ENCODE measurements at regions not wholly inside any gene's neighbourhood (a gene's known extent, or its start where the extent isn't known, plus 50 kb on each side); places are given as distances from the start of the nearest gene placed in this dataset.

DNA sequence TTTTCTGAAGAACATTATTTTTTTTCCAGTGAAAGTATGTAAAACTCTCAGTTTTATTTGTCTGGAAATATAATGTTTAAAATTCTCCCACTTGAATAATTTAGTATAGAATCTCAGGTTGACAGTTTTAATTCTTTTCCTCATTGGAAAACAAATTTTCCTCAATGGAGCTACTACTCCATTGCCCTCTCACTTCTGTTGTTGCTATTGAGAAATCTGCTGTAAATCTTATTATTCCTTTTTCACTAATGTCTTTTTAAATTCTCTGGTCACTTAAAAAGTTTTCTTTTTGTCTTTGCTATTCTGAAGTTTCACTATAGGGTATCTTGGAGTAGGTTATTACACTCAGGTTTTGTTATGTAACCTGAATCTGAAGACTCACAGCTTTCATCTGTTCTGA is 216.1 kb upstream of the PMFBP1 start:
- H3K27me3 Mint-ChIP-seq (ENCODE audit: low read depth in 3 of 3), result peaks cover 0 to 1% (median 0%) of the 10 kb centered on the region in 3 donors
- intact Hi-C loops (cut with micrococcal nuclease), result no loop called here

DNA sequence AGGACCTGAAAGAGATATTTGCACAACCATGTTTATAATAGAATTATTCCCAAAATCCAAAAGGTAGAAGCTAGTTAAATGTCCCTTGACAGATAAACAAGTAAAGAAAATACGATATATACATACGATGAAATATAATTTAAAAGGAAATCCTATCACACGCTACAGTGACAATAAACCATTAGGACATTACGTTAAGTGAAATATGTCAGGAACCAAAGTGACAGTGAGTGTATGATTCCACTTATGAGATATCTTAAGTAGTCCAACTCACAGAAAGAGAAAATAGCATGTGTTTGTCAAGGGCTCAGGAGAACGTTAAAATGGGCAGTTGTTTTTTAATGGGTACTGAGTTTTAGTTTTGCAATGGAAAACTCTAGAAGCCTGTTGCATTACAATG is 212.7 kb upstream of the PMFBP1 start:
- no peak overlapping the region for H3K4me2 ChIP-seq (replicated peaks; ENCODE audit: extremely low read depth, low read length, poor library complexity, severe bottlenecking)
- no peaks in the 10 kb centered on the region for H3K4me1 ChIP-seq (ENCODE audit: control insufficient read depth in 1 of 2, insufficient read depth in 2 of 2, low read length in 2 of 2)
- H3K27ac ChIP-seq (ENCODE audit: low read depth in 1 of 2, low read length in 2 of 2), result no peak overlapping the region
- H3K27me3 ChIP-seq (ENCODE audit: control insufficient read depth in 2 of 2, insufficient read depth in 2 of 2, low read length in 2 of 2), result no peaks in the 10 kb centered on the region
- H3K36me3 ChIP-seq (replicated peaks in 1 of 2; ENCODE audit: control insufficient read depth in 1 of 2, insufficient read depth in 2 of 2, low read length in 2 of 2), result peaks cover 0 to 29% of the 10 kb centered on the region in 2 donors
- TF ChIP-seq, protein P1, sequence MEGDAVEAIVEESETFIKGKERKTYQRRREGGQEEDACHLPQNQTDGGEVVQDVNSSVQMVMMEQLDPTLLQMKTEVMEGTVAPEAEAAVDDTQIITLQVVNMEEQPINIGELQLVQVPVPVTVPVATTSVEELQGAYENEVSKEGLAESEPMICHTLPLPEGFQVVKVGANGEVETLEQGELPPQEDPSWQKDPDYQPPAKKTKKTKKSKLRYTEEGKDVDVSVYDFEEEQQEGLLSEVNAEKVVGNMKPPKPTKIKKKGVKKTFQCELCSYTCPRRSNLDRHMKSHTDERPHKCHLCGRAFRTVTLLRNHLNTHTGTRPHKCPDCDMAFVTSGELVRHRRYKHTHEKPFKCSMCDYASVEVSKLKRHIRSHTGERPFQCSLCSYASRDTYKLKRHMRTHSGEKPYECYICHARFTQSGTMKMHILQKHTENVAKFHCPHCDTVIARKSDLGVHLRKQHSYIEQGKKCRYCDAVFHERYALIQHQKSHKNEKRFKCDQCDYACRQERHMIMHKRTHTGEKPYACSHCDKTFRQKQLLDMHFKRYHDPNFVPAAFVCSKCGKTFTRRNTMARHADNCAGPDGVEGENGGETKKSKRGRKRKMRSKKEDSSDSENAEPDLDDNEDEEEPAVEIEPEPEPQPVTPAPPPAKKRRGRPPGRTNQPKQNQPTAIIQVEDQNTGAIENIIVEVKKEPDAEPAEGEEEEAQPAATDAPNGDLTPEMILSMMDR (IDR thresholded peaks at IDR 0.05), result no peak
- peaks cover 4 to 23% of the 10 kb centered on the region in 2 donors for H3K9me3 ChIP-seq (replicated peaks in 1 of 2; ENCODE audit: control insufficient read depth in 1 of 2, insufficient read depth in 1 of 2, low read length in 2 of 2)
- H2AFZ ChIP-seq (ENCODE audit: insufficient read depth, low read depth, low read length, poor library complexity, severe bottlenecking), result no peak overlapping the region
- no peak for DNase-seq
- peaks cover 0 to 1% (median 0%) of the 10 kb centered on the region in 3 donors for H3K27me3 Mint-ChIP-seq (ENCODE audit: low read depth in 3 of 3)
- H4K20me1 ChIP-seq (ENCODE audit: insufficient read depth, low read length), result no peaks in the 10 kb centered on the region
- H3K27ac Mint-ChIP-seq, result no peak overlapping the region
- H3K36me3 Mint-ChIP-seq, result peaks cover 16 to 36% of the 10 kb centered on the region in 2 donors
- H3K9ac ChIP-seq (ENCODE audit: insufficient read depth, low read length, poor library complexity, severe bottlenecking), result no peak overlapping the region
- intact Hi-C loops (cut with micrococcal nuclease), result no loop called here
- no peak overlapping the region for H3K4me3 ChIP-seq (replicated peaks in 1 of 3; ENCODE audit: low read depth in 2 of 3, low read length in 3 of 3)
- no peaks in the 10 kb centered on the region for H3K79me2 ChIP-seq (ENCODE audit: insufficient read depth, low read length)
- WGBS (ENCODE audit: insufficient coverage), result no CpG with 5 or more reads among the region's 5 CpGs
- peaks cover 10 to 29% (median 16%) of the 10 kb centered on the region in 7 donors for H3K9me3 Mint-ChIP-seq
- no peaks in the 10 kb centered on the region for H3K4me1 Mint-ChIP-seq
- H3K4me3 Mint-ChIP-seq, result no peak overlapping the region

More for the DNA sequence above, 216.1 kb upstream of the PMFBP1 start:
- H3K4me3 ChIP-seq (replicated peaks in 1 of 3; ENCODE audit: low read depth in 2 of 3, low read length in 3 of 3), result no peak overlapping the region
- TF ChIP-seq, protein P1 (IDR thresholded peaks at IDR 0.05), result no peak
- Mint-ChIP-seq H3K36me3 (peaks cover 24 to 39% of the 10 kb centered on the region in 2 donors), H3K9me3 (peaks cover 9 to 27% (median 15%) of the 10 kb centered on the region in 7 donors), H3K27ac (no peak overlapping the region), H3K4me1 (no peaks in the 10 kb centered on the region), H3K4me3 (no peak overlapping the region)
- H3K4me2 ChIP-seq (replicated peaks; ENCODE audit: extremely low read depth, low read length, poor library complexity, severe bottlenecking), result no peak overlapping the region
- DNase-seq, result no peak
- no peak overlapping the region for H2AFZ ChIP-seq (ENCODE audit: insufficient read depth, low read depth, low read length, poor library complexity, severe bottlenecking)
- no peaks in the 10 kb centered on the region for H3K4me1 ChIP-seq (ENCODE audit: control insufficient read depth in 1 of 2, insufficient read depth in 2 of 2, low read length in 2 of 2)
- H3K27me3 ChIP-seq (ENCODE audit: control insufficient read depth in 2 of 2, insufficient read depth in 2 of 2, low read length in 2 of 2), result no peaks in the 10 kb centered on the region
- H3K36me3 ChIP-seq (replicated peaks in 1 of 2; ENCODE audit: control insufficient read depth in 1 of 2, insufficient read depth in 2 of 2, low read length in 2 of 2), result peaks cover 0 to 32% of the 10 kb centered on the region in 2 donors
- H3K27ac ChIP-seq (ENCODE audit: low read depth in 1 of 2, low read length in 2 of 2), result no peak overlapping the region
- no peaks in the 10 kb centered on the region for H4K20me1 ChIP-seq (ENCODE audit: insufficient read depth, low read length)
- H3K79me2 ChIP-seq (ENCODE audit: insufficient read depth, low read length), result no peaks in the 10 kb centered on the region
- H3K9me3 ChIP-seq (replicated peaks in 1 of 2; ENCODE audit: control insufficient read depth in 1 of 2, insufficient read depth in 1 of 2, low read length in 2 of 2), result peaks cover 4 to 23% of the 10 kb centered on the region in 2 donors
- H3K9ac ChIP-seq (ENCODE audit: insufficient read depth, low read length, poor library complexity, severe bottlenecking), result no peak overlapping the region
